Naive B cell (primary cell): ENCODE measurements at regions not wholly inside any gene's neighbourhood (a gene's known extent, or its start where the extent isn't known, plus 50 kb on each side); places are given as distances from the start of the nearest gene placed in this dataset.
"Not testable (repeated sequence)": the region's sequence is repeated elsewhere in the genome, so short reads cannot be mapped to it uniquely, and the experiment has no call there.

ENCODE experiments used
- ATAC-seq, 2 donors: fragments of 150-1000 bp; cut with Tn5 transposase; 2 replicates each; pipeline ENCODE4 v1.10.0; 2021; ENCODE audit warnings: low read depth in 2 of 2, mild to moderate bottlenecking in 2 of 2, moderate library complexity in 2 of 2
- DNase-seq: peaks from one replicate; pipeline ENCODE4 v3.0.0; 2022
- H3K27ac Mint-ChIP-seq, 6 donors: one replicate each; pipeline ENCODE4 v1.8.0; 2020 to 2022; ENCODE audit warnings: mild to moderate bottlenecking in 6 of 6, mixed read lengths in 6 of 6, moderate library complexity in 5 of 6, inconsistent platforms in 2 of 6
- H3K27me3 Mint-ChIP-seq, 3 donors: one replicate each; pipeline ENCODE4 v1.8.0; 2021 to 2022; ENCODE audit warnings: mixed read lengths in 3 of 3, mild to moderate bottlenecking in 1 of 3
- H3K36me3 Mint-ChIP-seq, 2 donors: one replicate each; pipeline ENCODE4 v1.8.0; 2020 to 2022; ENCODE audit warnings: mixed read lengths in 2 of 2, inconsistent platforms in 1 of 2, mild to moderate bottlenecking in 1 of 2
- H3K4me1 Mint-ChIP-seq, 3 donors: one replicate each; pipeline ENCODE4 v1.8.0; 2020 to 2022; ENCODE audit warnings: mixed read lengths in 3 of 3, inconsistent platforms in 1 of 3, mild to moderate bottlenecking in 1 of 3, moderate library complexity in 1 of 3
- H3K4me3 Mint-ChIP-seq, 8 donors: one replicate each; pipeline ENCODE4 v1.8.0; 2020 to 2022; ENCODE audit warnings: mild to moderate bottlenecking in 8 of 8, mixed read lengths in 8 of 8, moderate library complexity in 8 of 8, inconsistent platforms in 2 of 8
- H3K9me3 Mint-ChIP-seq, 7 donors: one replicate each; pipeline ENCODE4 v1.8.0; 2020 to 2022; ENCODE audit warnings: mixed read lengths in 7 of 7, mild to moderate bottlenecking in 5 of 7, inconsistent platforms in 2 of 7, moderate library complexity in 1 of 7

GRCh38 chr13:61358599-61358998 is 57.0 kb downstream of the PCDH20 start:
- peaks cover 0 to 11% (median 6%) of the 10 kb centered on the region in 7 donors for H3K9me3 Mint-ChIP-seq
- H3K36me3 Mint-ChIP-seq, result no peaks in the 10 kb centered on the region
- H3K4me3 Mint-ChIP-seq, result no peak overlapping the region
- no peak overlapping the region for H3K27ac Mint-ChIP-seq
- no peaks in the 10 kb centered on the region for H3K4me1 Mint-ChIP-seq
- DNase-seq, result no peak
- no peaks in the 10 kb centered on the region for H3K27me3 Mint-ChIP-seq
- no peak for ATAC-seq

GRCh38 chr13:61350341-61350740 is 65.3 kb downstream of the PCDH20 start:
- Mint-ChIP-seq H3K36me3 (no peaks in the 10 kb centered on the region), H3K4me1 (no peaks in the 10 kb centered on the region), H3K27me3 (no peaks in the 10 kb centered on the region), H3K9me3 (peaks cover 0 to 17% (median 5%) of the 10 kb centered on the region in 7 donors), H3K4me3 (no peak overlapping the region), H3K27ac (no peak overlapping the region)
- DNase-seq (no peak), ATAC-seq (no peak)

GRCh38 chr13:61339054-61339621 is 76.5 kb downstream of the PCDH20 start:
- peaks cover 3 to 23% (median 9%) of the 10 kb centered on the region in 7 donors for H3K9me3 Mint-ChIP-seq
- DNase-seq (no peak), ATAC-seq (no peak)
- H3K27ac Mint-ChIP-seq, result no peak overlapping the region
- H3K4me3 Mint-ChIP-seq, result no peak overlapping the region
- no peaks in the 10 kb centered on the region for H3K4me1 Mint-ChIP-seq
- H3K36me3 Mint-ChIP-seq, result no peaks in the 10 kb centered on the region
- no peaks in the 10 kb centered on the region for H3K27me3 Mint-ChIP-seq

- peaks cover 0 to 14% (median 4%) of the 10 kb centered on the region in 7 donors for H3K9me3 Mint-ChIP-seq
- DNase-seq (no peak), ATAC-seq (no peak)
- no peaks in the 10 kb centered on the region for H3K4me1 Mint-ChIP-seq
- H3K36me3 Mint-ChIP-seq, result no peaks in the 10 kb centered on the region
- H3K27ac Mint-ChIP-seq, result no peak overlapping the region
- H3K4me3 Mint-ChIP-seq, result no peak overlapping the region
- H3K27me3 Mint-ChIP-seq, result no peaks in the 10 kb centered on the region
These were observed 99.0 kb downstream of the PCDH20 start for GRCh38 chr13:61316647-61317046.

GRCh38 chr13:61294467-61295191 is 121.0 kb downstream of the PCDH20 start:
- Mint-ChIP-seq H3K9me3 (peaks cover 2 to 14% (median 4%) of the 10 kb centered on the region in 7 donors), H3K36me3 (no peaks in the 10 kb centered on the region), H3K27me3 (no peaks in the 10 kb centered on the region), H3K27ac (no peak overlapping the region), H3K4me3 (no peak overlapping the region), H3K4me1 (no peaks in the 10 kb centered on the region)
- DNase-seq (no peak), ATAC-seq (no peak)

- Mint-ChIP-seq H3K36me3 (no peaks in the 10 kb centered on the region), H3K9me3 (peaks cover 0 to 4% (median 0%) of the 10 kb centered on the region in 7 donors), H3K27ac (no peak overlapping the region), H3K4me1 (no peaks in the 10 kb centered on the region), H3K4me3 (peak overlapping the region in 1 of 8 donors; percentile 12), H3K27me3 (no peaks in the 10 kb centered on the region)
- DNase-seq (no peak), ATAC-seq (no peak)
These were observed 129.4 kb downstream of the PCDH20 start for GRCh38 chr13:61286148-61286745.

- H3K4me1 Mint-ChIP-seq, result no peaks in the 10 kb centered on the region
- H3K27me3 Mint-ChIP-seq, result no peaks in the 10 kb centered on the region
These were observed 137.9 kb downstream of the PCDH20 start for GRCh38 chr13:61277586-61278276.

GRCh38 chr13:61277088-61277487 is 138.6 kb downstream of the PCDH20 start:
- no peaks in the 10 kb centered on the region for H3K4me1 Mint-ChIP-seq
- no peaks in the 10 kb centered on the region for H3K27me3 Mint-ChIP-seq

More at GRCh38 chr13:61277586-61278276, 137.9 kb downstream of the PCDH20 start:
- H3K27ac Mint-ChIP-seq, result no peak overlapping the region
- H3K36me3 Mint-ChIP-seq, result no peaks in the 10 kb centered on the region
- DNase-seq (no peak), ATAC-seq (no peak)
- H3K4me3 Mint-ChIP-seq, result no peak overlapping the region
- H3K9me3 Mint-ChIP-seq, result peaks cover 0 to 20% (median 7%) of the 10 kb centered on the region in 7 donors

GRCh38 chr13:61276401-61276800 is 139.2 kb downstream of the PCDH20 start:
- peaks cover 0 to 31% (median 7%) of the 10 kb centered on the region in 7 donors for H3K9me3 Mint-ChIP-seq
- DNase-seq, result no peak
- H3K36me3 Mint-ChIP-seq, result no peaks in the 10 kb centered on the region
- H3K4me3 Mint-ChIP-seq, result no peak overlapping the region
- no peak for ATAC-seq
- H3K4me1 Mint-ChIP-seq, result no peaks in the 10 kb centered on the region
- H3K27ac Mint-ChIP-seq, result no peak overlapping the region
- no peaks in the 10 kb centered on the region for H3K27me3 Mint-ChIP-seq

More at GRCh38 chr13:61277088-61277487, 138.6 kb downstream of the PCDH20 start:
- no peak overlapping the region for H3K27ac Mint-ChIP-seq
- no peak for DNase-seq
- H3K36me3 Mint-ChIP-seq, result no peaks in the 10 kb centered on the region
- peaks cover 0 to 26% (median 7%) of the 10 kb centered on the region in 7 donors for H3K9me3 Mint-ChIP-seq
- H3K4me3 Mint-ChIP-seq, result no peak overlapping the region
- ATAC-seq, result no peak

- Mint-ChIP-seq H3K4me3 (no peak overlapping the region), H3K4me1 (no peaks in the 10 kb centered on the region), H3K36me3 (no peaks in the 10 kb centered on the region), H3K27me3 (no peaks in the 10 kb centered on the region), H3K27ac (no peak overlapping the region), H3K9me3 (peaks cover 1 to 37% (median 7%) of the 10 kb centered on the region in 7 donors)
- no peak for ATAC-seq
- no peak for DNase-seq
These were observed 139.9 kb downstream of the PCDH20 start for GRCh38 chr13:61275736-61276135.

- H3K36me3 Mint-ChIP-seq, result no peaks in the 10 kb centered on the region
- no peaks in the 10 kb centered on the region for H3K27me3 Mint-ChIP-seq
- no peak overlapping the region for H3K4me3 Mint-ChIP-seq
- peaks cover 3 to 40% (median 9%) of the 10 kb centered on the region in 7 donors for H3K9me3 Mint-ChIP-seq
- ATAC-seq, result no peak
- H3K4me1 Mint-ChIP-seq, result no peaks in the 10 kb centered on the region
- H3K27ac Mint-ChIP-seq, result no peak overlapping the region
- DNase-seq, result no peak
These were observed 140.4 kb downstream of the PCDH20 start for GRCh38 chr13:61275251-61275650.

- not testable (repeated sequence) for H3K4me3 Mint-ChIP-seq, DNase-seq, H3K27ac Mint-ChIP-seq, H3K36me3 Mint-ChIP-seq, H3K4me1 Mint-ChIP-seq, H3K27me3 Mint-ChIP-seq, ATAC-seq
- peaks cover 6 to 37% (median 20%) of the 10 kb centered on the region in 7 donors for H3K9me3 Mint-ChIP-seq
These were observed 148.8 kb downstream of the PCDH20 start for GRCh38 chr13:61266896-61267295.

GRCh38 chr13:61261746-61262472 is 153.7 kb downstream of the PCDH20 start:
- H3K36me3 Mint-ChIP-seq, result no peaks in the 10 kb centered on the region
- H3K27ac Mint-ChIP-seq, result no peak overlapping the region
- peaks cover 0 to 10% (median 0%) of the 10 kb centered on the region in 7 donors for H3K9me3 Mint-ChIP-seq
- no peaks in the 10 kb centered on the region for H3K27me3 Mint-ChIP-seq
- no peaks in the 10 kb centered on the region for H3K4me1 Mint-ChIP-seq
- no peak for ATAC-seq
- DNase-seq, result no peak
- no peak overlapping the region for H3K4me3 Mint-ChIP-seq
